Mammary epithelial cell (primary cell): ENCODE measurements at regions not wholly inside any gene's neighbourhood (a gene's known extent, or its start where the extent isn't known, plus 50 kb on each side); places are given as distances from the start of the nearest gene placed in this dataset.

Experiments
- EZH2 ChIP-seq: IDR thresholded peaks from 2 replicates; pipeline ENCODE4 v1.6.1; 2012; ENCODE audit warnings: low read length, inconsistent platforms, borderline replicate concordance
- TF ChIP-seq, protein P1 (sequence below), 2 donors: IDR thresholded peaks in 1 of 2; conservative IDR thresholded peaks in 1 of 2; 2 replicates each; pipeline ENCODE4 v1.5.1; 2011 to 2012; ENCODE audit warnings: inconsistent platforms in 2 of 2, low read length in 2 of 2, mild to moderate bottlenecking in 2 of 2, control low read depth in 1 of 2, low read depth in 1 of 2; ENCODE audit not compliant: insufficient read depth in 1 of 2; ENCODE audit errors: extremely low read depth in 1 of 2

DNA sequence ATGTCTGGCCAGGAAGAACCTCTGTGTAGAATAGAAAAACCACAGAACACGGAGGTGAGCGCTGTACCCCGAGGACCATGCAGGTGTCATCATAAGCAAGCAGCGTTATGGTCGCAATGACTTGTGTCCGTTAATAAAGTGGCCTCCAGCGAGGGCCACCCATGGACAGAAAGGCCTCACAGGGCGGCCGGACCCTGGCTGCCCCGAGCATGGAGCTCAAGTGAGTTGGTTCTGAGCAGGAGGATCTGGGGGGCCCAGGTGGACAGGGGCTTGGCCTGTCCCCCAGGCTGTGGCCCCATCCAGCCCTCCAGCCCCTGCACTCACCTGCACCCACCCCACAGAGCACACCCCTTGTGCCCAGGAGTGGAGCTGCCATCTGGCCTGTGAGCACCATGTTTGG is 133.8 kb downstream of the BRD1 start:
- TF ChIP-seq, protein P1, sequence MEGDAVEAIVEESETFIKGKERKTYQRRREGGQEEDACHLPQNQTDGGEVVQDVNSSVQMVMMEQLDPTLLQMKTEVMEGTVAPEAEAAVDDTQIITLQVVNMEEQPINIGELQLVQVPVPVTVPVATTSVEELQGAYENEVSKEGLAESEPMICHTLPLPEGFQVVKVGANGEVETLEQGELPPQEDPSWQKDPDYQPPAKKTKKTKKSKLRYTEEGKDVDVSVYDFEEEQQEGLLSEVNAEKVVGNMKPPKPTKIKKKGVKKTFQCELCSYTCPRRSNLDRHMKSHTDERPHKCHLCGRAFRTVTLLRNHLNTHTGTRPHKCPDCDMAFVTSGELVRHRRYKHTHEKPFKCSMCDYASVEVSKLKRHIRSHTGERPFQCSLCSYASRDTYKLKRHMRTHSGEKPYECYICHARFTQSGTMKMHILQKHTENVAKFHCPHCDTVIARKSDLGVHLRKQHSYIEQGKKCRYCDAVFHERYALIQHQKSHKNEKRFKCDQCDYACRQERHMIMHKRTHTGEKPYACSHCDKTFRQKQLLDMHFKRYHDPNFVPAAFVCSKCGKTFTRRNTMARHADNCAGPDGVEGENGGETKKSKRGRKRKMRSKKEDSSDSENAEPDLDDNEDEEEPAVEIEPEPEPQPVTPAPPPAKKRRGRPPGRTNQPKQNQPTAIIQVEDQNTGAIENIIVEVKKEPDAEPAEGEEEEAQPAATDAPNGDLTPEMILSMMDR (conservative IDR thresholded peaks at IDR 0.05 in 1 of 2, IDR thresholded peaks at IDR 0.05 in 1 of 2; ENCODE audit: extremely low read depth in 1 of 2, insufficient read depth in 1 of 2, low read depth in 1 of 2, low read length in 2 of 2): no peak
- no peak for TF ChIP-seq EZH2
